ENCODE measurements at regions not wholly inside any gene's neighbourhood (a gene's known extent, or its start where the extent isn't known, plus 50 kb on each side); places are given as distances from the start of the nearest gene placed in this dataset.

DNA sequence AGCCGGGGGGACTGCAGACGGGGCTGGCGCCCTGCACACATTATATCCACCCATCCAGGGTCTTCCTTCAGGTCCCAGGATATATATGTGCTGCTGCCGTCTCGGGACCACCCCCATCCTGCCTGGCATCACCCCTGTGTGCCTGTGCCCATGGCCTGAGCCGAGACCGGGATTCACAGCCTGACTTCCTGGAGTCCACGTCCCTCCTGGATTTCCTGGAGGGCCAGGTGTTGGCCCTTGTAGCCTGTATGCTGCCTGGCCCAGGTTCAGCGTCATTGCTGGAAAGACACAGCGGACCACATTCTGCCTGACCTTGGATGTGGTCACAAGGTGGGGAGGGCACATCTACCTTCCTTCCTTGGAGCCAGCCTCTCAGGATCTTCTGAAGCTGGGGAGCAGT is 551.1 kb downstream of the BRD1 start:
- DNase-seq (ENCODE audit: low spot score), result no peak

DNA sequence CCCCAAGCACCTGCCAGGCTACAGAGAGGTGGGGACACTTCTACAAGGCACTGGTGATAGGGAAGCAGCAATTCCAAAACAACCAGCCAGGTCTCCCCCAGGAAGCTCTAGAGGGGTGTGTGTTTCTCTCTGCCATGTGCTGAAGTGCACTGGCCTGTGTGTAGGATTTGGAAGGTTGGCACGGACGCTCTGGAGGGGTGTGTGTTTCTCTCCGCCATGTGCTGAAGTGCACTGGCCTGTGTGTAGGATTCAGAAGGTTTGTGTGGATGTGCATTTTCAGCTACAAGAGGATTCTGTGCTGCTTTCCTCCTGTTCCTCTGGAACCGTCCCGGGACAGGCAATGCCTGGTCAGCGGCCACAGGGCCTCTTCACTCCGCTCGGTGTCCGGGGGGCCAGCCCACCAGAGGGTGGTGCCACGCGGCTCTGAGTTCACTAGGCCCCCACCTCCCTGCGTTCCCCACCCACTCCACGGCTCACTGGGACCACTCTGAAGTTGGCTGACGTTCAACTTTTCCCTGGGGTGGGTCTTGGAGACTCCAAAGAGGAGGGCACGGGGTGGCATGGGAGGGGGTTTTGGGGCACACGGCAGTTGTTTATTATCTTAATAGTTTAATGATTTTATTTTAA is 552.8 kb downstream of the BRD1 start:
- no peaks in the 10 kb centered on the region for H3K4me1 ChIP-seq
- no peak overlapping the region for H3K27ac ChIP-seq
- H3K36me3 ChIP-seq, result no peaks in the 10 kb centered on the region
- H3K9me3 ChIP-seq, result peaks cover 0 to under 1% of the 10 kb centered on the region in 2 donors
- no peak overlapping the region for H3K4me3 ChIP-seq
- no peaks in the 10 kb centered on the region for H3K27me3 ChIP-seq
- TF ChIP-seq, protein P1, sequence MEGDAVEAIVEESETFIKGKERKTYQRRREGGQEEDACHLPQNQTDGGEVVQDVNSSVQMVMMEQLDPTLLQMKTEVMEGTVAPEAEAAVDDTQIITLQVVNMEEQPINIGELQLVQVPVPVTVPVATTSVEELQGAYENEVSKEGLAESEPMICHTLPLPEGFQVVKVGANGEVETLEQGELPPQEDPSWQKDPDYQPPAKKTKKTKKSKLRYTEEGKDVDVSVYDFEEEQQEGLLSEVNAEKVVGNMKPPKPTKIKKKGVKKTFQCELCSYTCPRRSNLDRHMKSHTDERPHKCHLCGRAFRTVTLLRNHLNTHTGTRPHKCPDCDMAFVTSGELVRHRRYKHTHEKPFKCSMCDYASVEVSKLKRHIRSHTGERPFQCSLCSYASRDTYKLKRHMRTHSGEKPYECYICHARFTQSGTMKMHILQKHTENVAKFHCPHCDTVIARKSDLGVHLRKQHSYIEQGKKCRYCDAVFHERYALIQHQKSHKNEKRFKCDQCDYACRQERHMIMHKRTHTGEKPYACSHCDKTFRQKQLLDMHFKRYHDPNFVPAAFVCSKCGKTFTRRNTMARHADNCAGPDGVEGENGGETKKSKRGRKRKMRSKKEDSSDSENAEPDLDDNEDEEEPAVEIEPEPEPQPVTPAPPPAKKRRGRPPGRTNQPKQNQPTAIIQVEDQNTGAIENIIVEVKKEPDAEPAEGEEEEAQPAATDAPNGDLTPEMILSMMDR (IDR thresholded peaks at IDR 0.05), result no peak
- no peak for DNase-seq (ENCODE audit: low spot score)

More for the DNA sequence above, 551.1 kb downstream of the BRD1 start:
- Histone ChIP-seq H3K27me3 (no peaks in the 10 kb centered on the region), H3K4me3 (no peak overlapping the region), H3K4me1 (no peaks in the 10 kb centered on the region), H3K36me3 (no peaks in the 10 kb centered on the region), H3K9me3 (peaks cover 0 to 8% of the 10 kb centered on the region in 2 donors), H3K27ac (no peak overlapping the region)
- TF ChIP-seq, protein P1 (IDR thresholded peaks at IDR 0.05), result no peak

DNA sequence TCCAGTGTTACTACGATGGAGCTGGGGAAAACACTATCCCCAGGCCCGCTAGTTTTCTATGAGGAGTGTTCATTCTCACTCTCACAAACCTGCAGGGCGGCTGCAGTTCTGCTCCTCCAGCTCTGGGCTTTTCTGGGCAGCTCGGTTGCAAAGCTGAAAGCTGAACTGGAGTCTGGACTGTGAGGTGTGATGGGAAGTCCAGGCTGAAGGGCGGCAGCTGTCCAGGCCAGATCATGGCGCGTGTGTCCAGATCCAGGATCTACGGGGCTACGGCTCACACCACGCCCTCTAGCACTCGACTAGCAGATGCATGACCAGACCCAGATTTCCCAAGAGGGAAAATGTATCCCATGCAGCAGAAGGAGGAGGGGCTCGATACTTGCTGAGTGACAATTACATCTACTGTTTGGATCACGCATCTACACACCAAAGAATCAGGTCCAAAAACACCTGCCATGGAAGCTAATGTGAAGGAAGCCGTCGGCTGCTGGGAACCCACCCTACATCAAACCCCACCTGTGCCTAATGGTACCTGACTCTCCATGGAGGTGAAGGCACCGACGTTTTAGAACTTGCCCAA is 555.0 kb downstream of the BRD1 start:
- Histone ChIP-seq H3K9me3 (no peaks in the 10 kb centered on the region), H3K4me1 (no peaks in the 10 kb centered on the region), H3K4me3 (no peak overlapping the region), H3K27me3 (no peaks in the 10 kb centered on the region), H3K36me3 (no peaks in the 10 kb centered on the region), H3K27ac (no peak overlapping the region)
- DNase-seq (ENCODE audit: low spot score), result no peak
- TF ChIP-seq, protein P1 (IDR thresholded peaks at IDR 0.05), result no peak

DNA sequence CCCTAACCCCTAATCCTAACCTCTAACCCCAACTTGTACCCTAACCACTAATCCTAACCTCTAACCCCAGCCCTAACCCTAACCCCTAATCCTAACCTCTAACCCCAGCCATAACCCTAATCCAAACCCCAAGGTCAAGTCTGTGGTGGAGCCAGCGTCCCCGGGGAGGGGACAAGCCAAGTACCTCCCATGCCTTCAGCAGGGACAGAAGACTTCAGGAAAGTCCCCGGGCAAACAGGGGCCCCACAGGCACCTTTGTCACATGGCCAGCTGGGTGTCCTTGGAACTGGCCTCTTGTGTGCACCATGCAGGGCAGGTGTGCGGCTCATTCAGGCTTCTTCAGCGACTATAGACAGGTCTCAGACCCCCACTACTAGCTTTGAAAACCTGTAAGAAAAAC is 555.8 kb downstream of the BRD1 start:
- no peak overlapping the region for H3K27ac ChIP-seq
- H3K9me3 ChIP-seq, result no peaks in the 10 kb centered on the region
- TF ChIP-seq, protein P1 (IDR thresholded peaks at IDR 0.05), result no peak
- H3K4me3 ChIP-seq, result no peak overlapping the region
- H3K36me3 ChIP-seq, result no peaks in the 10 kb centered on the region
- H3K27me3 ChIP-seq, result no peaks in the 10 kb centered on the region
- H3K4me1 ChIP-seq, result no peaks in the 10 kb centered on the region
- DNase-seq (ENCODE audit: low spot score), result no peak

DNA sequence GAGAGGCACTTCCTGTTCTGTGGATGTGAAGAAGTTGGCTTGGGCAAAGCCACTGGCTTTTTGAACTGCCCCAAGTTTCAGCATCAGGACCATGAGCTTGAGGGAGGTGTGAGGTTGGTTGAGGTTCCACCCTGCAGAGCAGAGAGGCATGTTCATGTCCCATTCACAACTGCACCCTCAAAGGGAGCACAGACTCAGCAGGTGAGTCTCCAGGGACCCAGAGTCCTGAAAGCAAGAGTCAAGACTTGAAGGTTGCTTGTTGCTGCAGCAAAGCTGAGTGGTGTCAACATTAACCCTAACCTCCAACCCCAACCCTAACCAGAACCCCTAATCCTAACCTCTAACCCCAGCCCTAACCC is 556.3 kb downstream of the BRD1 start:
- no peak for DNase-seq (ENCODE audit: low spot score)
- H3K27ac ChIP-seq, result no peak overlapping the region
- no peaks in the 10 kb centered on the region for H3K9me3 ChIP-seq
- no peaks in the 10 kb centered on the region for H3K4me1 ChIP-seq
- no peaks in the 10 kb centered on the region for H3K27me3 ChIP-seq
- H3K4me3 ChIP-seq, result no peak overlapping the region
- no peaks in the 10 kb centered on the region for H3K36me3 ChIP-seq
- TF ChIP-seq, protein P1 (IDR thresholded peaks at IDR 0.05), result no peak

Measured in right atrium auricular region (tissue), 2 donors.